ENCODE measurements at regions not wholly inside any gene's neighbourhood (a gene's known extent, or its start where the extent isn't known, plus 50 kb on each side); places are given as distances from the start of the nearest gene placed in this dataset.

DNA sequence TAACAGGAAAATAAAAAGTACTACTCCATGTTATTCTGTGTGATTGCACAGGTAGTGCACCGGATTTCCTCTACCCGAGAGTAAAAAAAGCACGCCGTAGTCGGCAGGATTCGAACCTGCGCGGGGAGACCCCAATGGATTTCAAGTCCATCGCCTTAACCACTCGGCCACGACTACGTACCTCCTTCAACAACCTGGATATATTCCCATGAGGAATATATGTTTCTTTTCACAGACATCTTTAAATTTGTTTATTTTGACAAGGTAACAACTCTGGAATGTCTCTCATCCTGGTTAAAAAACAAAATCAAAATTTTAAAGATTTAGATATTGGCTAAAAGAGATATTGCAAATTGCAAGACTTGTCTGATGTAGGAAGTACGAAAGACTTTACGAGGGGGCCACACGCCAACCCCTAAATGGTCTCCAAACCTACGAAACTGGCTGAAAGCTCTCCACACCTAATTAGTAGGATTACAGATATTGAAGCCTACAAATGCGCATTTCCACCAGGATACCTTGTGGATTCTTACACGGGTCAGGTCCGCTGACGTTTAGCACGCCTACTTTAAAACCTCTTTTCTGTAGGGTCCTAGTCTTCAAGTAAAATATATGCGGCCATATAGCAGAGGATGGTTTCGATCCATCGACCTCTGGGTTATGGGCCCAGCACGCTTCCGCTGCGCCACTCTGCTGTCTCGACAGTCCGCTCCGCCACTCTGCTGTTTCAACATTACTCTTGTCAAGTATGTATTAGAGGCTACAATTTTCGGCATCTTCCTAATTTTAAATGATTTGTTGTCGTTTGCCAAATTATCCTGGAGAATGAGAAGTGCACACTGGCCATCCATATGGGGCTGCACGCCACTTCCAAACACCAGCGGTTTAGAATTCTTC lies 52.2 kb upstream of the BTN3A2 start:
- peak; percentile 88 for ATAC-seq
- peak; percentile 90 for DNase-seq (ENCODE audit: low spot score)
- intact Hi-C loops (cut with DNase I): no loop called here

Data from sciatic nerve (tissue), 2 donors.